ENCODE measurements at regions not wholly inside any gene's neighbourhood (a gene's known extent, or its start where the extent isn't known, plus 50 kb on each side); places are given as distances from the start of the nearest gene placed in this dataset.

DNA sequence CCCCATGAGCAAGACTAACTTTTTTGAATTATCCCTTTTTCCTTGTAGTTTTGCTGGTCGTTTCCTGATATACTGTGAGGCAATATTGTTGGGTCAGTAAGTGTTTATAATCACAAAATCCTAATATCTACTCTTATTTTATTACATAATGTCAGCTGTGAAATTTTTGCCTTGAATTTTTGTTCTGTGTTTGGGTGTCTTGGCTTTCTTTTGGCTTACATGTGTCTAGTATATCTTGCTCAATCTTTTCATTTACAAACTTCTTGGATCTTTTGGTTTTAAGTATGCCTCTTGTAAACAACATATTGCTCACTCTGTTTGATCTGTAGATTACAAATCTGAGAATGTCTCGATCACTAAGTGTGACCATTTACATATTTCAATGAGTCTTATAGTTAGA lies 330.3 kb upstream of the ARGLU1 start:
- DNase-seq (ENCODE audit: low read depth in 2 of 2) = no peak

DNA sequence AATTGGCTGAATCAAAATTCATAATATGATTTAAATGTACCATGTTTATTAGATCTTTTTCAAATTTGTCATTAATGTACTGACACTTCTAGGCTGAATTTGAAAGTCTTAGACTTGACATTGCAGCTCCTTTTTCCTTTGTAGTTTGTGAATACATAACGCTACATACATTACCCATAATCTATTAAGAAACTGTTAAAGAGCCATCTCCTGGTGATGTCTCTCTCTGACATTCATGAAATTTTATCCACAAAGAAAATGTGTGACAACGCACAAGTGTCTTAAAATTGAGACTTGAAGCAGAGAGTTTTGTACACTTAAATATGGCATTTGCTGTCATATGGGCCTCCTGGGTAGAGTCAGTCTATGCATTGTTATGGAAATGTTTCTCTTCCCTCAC lies 320.2 kb upstream of the ARGLU1 start:
- no peak for DNase-seq (ENCODE audit: low read depth in 2 of 2)

DNA sequence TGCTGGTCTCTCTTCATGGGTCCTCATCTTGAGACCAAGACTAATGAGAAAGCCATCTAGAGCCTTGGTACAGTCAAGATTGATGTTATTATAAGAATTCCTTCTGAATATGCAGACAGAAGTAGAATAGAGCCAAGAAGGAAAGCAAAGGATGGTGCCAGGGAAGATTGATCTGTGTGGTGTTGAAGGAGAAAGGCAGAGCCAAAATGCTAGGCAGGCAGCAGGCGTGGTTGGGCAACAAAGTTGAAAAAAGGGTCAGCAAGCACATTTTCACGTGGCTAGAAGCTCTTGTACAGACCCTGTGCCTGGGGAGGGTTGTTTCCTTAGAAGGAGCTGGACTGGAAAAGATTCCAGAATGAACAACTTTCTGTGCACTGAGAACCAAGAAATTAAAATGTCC lies 319.7 kb upstream of the ARGLU1 start:
- DNase-seq (ENCODE audit: low read depth in 2 of 2) = no peak

DNA sequence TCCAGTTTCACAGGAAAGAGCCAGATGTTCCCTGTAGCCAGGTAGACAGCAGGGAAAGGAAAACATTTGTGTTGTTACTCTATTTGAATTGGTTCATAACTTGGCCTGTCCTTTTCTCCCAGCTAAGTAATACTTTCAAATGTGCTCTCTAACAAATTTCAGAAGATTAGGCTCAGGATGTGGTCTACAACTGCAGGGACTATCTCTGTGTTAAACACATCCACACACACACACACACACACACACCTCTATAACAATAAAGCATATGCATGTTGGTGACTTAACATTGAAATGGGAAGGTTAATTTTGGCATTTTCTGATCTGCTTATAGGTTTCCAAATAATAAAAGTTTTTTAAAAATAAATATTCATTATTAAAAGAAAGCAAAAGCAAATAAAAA lies 316.0 kb upstream of the ARGLU1 start:
- no peak for DNase-seq (ENCODE audit: low read depth in 2 of 2)

DNA sequence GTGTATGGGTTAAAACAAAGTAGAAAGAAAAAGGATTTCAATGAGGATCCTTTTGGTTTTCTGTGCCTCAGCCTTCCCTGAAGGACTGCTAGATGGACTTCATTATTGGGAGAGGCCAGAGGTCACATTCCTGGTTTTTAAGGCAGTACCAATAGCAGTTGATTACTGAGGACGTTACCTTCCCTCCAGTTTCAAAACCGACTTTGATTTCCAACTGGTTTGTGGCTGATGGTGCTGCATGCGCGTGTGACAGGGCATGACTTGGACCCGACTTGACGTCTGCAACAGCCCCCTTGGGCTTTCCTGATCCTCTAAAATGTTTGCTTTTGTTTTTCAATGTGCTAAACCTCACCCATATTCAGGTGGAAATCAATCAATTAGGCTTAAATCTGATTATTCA lies 314.3 kb upstream of the ARGLU1 start:
- DNase-seq (ENCODE audit: low read depth in 2 of 2) = no peak

DNA sequence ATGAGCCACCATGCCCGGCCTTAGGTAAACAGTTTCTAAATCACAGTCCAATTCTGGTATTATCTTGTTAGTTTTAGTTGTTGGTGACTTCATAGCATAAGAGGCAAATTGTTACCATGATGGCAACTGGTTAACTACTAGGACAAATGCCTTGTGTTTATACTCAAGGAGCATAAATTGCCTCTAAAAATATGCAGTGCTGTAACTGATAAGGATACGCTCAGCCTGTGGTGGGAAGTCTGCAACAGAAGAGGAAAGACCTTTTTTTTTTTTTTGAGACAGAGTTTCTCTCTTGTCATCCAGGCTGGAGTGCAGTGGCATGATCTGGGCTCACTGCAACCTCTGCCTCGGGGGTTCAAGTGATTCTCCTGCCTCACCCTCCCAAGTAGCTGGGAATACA lies 311.9 kb upstream of the ARGLU1 start:
- DNase-seq (ENCODE audit: low read depth in 2 of 2) = no peak

DNA sequence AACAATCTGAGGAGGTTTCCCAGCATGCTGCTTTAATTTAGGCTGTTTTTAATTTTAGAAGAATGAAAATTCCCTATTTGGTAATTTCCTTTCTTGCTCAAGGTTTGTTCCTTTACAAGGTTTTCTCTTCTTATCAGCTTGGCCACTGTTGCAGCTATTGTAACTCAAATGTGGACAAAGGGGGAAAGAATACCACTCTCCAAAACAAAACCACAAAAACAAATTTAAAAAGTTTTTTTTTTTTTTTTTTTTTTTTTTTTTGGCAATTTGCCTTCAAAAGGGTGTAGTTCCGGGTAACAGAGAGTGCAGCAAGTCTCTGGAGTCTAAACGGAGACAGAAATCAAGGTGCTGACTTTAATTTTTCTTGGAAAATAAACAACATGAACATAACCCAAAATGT lies 306.4 kb upstream of the ARGLU1 start:
- no peak for DNase-seq (ENCODE audit: low read depth in 2 of 2)

DNA sequence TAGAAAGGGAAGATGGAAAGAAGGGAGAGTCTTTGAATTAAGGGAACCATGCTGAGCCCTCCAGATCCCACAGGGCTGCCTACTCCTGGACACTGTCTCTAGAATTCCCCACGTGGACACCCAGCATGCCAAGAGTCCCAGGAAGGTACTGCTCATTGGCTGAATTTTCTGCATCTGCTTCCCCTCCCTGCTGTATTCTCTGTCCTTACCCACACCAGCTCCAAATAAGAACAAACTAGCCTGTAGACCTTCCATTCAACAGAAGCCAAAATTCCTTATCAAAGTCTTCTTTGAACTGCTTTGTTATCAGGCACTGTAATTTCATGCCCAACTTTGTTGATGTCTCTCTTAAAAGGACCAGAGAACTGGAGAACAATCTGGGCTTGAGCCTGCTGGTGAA lies 305.9 kb upstream of the ARGLU1 start:
- no peak for DNase-seq (ENCODE audit: low read depth in 2 of 2)

DNA sequence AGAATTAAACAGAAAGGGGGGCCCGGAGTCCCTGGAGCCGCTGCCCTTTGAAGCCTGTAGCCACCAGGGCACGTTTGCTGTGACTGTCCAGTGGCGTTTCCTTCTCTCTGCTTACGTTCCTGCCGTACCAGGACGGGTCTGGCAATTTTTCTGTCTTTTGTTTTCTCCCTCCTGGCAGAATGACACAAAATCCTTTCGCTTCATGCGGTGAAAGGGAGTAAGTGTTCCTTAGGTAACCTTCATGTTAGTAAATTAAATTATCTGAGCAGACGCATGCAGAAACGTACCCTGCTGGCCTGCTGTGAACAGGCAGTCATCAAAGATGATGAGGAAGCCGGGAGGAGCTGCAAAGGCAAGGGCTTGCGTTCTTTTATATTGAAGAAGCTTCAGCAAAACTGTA lies 299.3 kb upstream of the ARGLU1 start:
- DNase-seq (ENCODE audit: low read depth in 2 of 2) = no peak

DNA sequence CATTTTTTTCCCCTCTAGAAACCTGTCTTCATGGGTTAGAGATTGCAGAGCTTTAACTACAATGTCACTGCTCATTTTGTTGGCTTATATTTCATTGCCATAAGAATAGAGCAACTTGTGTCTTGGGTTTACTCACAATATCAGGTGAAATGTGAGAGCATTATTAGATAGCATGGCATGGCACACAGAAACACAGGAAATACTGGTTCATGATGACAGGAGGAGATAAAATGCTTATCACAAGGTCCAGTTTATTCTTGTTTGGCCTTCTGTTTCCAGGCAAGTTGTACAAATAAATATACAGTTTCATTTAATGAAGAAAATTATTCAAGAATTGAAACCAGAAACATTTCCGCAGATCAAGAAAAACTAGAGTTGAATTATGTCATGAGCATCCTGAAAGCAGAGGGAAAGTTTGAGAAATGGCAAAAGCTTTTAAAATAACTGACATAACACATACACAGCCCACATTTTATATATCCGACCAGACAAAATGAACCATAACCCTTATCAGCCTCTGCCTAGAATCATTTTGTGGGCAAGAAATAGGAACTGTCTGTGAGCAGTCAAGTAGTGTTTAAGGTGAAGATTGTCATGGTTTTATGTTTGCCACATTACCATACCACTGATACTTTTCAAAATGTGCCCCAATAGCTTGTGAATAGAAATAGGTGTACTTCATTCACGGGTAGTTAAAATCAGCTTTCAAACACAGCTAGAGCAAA lies 297.9 kb upstream of the ARGLU1 start:
- no peak for DNase-seq (ENCODE audit: low read depth in 2 of 2)

DNA sequence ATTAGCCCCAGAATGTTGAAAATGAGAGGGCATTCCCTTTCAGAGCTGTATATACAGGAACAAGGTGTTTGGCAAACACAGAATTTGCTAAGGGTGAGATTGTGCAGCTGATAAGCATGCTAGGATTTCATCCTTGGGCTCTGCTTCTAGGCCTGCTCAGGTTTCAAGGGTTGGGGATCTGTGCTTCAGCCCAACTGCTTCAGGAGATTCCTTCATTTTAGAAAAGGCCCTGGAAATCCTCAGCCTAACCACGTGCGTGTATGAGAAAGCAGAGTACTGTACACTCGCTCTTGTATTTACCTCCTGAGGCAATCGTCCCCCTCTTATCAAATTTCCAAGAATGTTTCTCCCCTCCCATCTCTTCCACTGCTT lies 291.6 kb upstream of the ARGLU1 start:
- DNase-seq (ENCODE audit: low read depth in 2 of 2) = no peak

DNA sequence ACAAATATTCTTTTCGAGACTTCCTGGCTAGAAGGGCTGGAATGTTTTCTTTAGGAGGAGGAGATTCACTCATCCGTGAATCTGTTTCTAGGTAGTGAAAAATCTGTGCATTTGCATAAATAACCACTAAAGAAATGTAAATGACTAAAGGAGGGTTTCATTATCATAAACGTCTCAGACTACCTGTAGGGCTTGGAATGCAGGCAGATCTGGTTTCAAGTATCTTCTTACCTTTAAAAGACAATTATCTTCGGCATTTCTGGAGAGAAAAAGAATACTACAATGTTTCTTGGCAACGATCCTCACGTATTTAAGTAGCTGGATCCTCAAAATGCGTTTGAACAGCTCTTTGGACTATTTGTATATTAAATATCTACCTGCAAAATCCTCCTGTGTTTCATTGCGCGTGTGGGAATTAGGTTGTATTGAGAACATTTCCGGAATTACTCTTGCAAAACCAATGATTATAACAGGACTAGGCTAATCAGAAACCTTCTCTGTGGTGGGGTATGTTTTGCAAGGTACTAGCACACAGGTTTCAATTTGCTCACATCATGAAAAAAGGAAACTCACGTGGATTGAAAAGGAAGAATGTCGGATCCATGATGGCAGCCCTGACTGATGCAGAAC lies 291.1 kb upstream of the ARGLU1 start:
- DNase-seq (ENCODE audit: low read depth in 2 of 2) = no peak

DNA sequence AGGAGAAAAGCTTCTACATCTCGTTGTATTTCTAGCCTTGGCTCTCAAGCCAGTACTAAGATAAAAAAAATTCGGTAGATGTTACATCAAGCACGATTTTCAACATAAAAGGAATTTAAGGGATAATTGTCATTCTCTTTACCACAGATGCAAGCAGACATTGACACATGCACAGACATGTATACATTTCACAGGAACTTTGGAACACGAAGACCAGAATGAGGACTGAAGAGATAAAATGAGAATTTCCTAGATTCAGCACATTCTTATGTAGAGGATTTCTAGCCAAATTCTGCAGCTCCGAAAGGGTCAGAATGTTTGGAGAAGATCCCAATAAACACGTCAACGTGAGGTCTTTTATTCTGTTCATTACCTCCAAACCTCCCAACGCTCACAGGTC lies 284.5 kb upstream of the ARGLU1 start:
- DNase-seq (ENCODE audit: low read depth in 2 of 2) = no peak

DNA sequence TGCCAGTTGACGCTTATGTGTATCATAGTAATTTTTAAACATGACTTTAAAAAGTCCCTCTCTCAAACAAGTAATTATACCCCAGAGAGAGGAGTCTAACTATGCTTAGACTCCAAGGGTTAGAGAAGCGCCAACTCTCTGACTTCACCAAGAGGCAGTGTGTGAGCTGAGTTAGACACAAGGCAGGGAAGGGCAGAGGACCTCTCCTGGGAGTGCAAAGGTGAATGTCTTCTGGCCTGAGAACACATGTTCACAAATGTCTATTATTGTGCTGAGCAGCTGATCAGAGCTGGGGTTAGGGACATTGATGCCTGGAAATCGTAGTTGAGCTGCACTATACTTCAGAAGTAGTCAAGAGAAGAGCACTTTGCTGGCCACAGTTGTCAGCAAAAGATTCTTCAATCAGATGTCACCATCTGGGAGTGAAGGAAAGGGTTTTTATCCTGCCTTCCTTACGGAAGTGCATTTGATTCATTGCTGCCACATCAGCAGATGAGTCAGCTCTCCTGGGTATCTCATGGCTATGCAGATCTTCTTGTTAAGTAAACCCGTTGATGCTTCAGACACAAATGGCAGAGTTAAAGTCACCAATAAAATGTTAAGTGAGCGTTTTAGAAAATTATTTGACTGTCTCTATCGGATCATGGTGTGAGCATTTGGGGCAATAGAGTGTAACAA lies 283.2 kb upstream of the ARGLU1 start:
- DNase-seq (ENCODE audit: low read depth in 2 of 2) = no peak

DNA sequence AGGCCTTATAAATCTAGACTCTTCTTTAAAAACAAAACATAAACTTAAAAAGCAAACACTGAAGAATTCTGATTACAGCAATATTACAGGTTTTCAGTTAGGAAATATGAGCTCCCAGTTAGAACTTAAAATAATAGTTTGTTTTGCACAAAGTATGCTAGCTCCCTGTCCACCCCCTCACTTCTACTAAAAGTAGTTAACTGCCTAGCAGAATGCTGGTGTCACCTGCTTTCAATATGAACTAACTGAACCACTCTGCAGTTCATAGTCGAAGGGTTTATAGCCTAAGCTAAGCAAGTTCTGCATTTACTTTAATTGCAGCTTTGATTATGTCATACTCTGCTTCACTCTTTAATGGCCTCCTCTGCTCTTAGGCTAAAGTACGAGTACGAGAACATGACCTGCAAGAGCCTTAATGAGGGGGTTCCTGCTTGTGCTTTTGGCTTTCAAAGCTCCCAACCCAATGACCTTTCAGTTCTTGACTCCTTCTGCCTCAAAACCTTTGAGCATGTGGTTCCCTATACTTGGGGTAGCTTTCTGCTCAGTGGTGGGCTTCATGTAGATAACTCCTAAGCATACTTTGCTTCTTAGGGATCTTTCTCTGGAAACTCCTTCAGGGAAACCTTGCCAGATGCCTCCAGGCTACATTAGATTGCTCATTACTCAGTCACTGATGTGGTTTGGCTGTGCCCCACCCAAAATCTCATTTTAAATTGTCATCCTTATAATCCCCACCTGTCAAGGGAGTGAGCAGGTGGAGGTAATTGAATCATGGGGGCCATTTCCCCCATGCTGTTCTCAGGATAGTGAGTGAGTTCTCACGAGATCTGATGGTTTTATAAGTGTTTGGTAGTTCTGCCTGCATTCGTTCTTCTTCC lies 278.9 kb upstream of the ARGLU1 start:
- no peak for DNase-seq (ENCODE audit: low read depth in 2 of 2)

DNA sequence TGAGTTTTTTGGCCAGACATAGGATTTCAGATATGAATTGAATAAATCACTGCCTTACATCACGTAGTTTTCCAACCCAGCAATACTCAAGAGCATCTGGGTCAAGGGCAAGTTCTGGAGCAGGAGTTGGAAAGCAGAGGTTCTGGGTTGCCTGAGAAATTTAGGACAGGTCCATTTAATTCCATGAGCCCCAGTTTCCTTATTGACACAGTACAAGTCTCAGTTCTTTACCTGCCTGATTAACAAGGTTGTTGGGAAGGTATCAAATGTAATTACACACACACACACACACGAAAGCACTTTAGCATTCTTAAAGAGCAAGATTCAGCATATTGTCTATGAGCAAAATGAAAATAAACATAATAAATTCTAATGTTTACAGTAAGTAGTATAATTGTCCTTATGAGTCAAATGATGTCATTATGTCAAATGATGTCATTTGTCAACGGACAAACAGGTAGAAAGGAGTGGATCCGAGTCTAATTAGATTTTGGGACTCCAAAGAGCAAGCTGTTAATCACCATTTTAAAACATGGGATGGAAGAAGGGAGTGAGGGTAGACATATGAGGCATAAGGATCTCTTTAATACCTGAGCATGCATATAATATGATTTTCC lies 268.4 kb upstream of the ARGLU1 start:
- DNase-seq (ENCODE audit: low read depth in 2 of 2) = no peak

DNA sequence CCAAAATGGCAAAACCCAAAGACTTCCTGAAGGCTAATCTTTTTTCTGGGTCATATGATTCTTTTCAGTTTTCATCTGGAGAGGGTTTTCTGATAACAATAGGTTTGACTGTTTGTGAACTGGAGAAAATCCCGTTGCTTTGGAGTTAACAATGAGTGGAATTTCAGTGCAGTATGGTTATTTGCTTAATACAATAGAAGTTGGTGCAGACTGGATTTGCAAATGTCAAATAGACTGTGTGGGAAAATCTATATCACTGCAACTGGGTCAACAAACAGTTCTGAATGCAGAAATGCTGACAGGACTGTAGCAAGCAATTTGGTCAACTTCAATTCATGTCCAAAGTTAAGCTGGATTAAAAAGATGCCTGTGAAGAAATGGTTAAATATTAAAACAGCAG lies 267.5 kb upstream of the ARGLU1 start:
- no peak for DNase-seq (ENCODE audit: low read depth in 2 of 2)

DNA sequence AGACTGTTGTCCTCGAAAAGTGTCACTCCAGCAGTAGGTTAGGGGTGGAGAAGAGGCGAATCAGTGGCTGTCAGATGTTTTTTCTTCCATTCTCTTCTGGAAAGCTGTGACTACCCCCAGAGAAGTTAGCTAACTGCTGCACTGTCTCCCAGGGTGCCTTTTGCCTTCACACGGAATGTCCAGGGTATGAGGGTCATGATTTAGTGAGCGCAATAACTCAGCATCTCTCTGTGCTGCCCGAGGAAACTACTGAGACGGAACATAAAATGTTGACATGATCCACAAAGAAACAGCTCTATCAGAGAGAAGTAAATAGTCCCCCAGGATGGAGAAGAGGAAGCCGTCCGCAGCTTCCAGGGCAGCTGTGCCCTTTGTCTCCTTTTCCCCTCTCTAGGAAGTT lies 254.0 kb upstream of the ARGLU1 start:
- no peak for DNase-seq (ENCODE audit: low read depth in 2 of 2)

DNA sequence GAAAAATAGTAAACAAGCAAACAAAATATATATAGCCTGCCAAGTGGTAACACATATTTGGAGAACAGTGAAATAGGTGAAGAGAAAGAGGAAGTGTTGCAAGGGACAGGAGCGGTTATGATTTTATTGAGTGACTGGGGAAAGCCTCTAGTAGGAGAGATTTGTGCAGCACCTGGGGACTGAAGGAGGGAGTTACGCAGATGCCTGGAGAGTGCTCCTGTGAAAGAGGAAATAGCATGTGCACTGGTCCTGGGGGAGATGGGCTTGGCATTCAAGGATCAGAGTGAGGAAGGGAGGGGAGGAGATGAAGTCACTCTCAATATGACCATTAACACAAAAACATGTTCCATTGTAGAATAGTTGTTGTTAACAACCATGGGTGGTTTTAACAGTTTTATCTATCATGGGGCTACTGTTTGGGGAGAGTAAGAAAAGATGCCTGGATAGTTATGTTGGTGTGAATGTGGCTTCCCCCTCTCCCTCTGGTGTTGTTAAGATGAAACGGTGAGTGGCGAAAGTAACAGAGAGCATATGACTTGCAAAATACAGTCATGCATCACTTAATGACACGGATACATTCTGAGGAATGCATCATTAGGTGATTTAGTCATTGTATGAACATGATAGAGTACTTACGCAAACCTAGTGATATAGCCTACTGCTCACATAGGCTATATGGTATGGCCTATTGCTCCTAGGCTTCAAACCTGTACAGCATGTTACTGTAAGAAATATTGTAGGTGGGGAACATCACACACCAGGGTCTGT lies 251.7 kb upstream of the ARGLU1 start:
- no peak for DNase-seq (ENCODE audit: low read depth in 2 of 2)

DNA sequence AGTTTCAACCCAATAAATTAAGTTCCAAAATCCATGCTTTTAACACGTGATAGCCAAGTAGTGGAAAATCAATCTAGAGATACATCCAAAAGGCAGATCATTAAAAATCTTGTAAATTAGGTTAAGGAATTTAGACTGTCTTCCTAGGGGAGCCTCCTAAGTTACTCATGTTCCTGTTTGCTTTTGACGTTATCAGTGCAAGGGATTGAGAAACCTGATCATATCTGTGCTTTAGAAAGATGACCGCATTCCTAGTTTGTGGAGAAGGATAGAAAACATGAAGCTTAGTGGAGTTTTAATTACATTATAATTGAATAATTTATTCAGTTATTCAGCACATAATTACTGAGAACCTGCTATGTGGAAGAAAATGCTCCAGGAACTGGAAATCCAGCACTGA lies 251.0 kb upstream of the ARGLU1 start:
- no peak for DNase-seq (ENCODE audit: low read depth in 2 of 2)

DNA sequence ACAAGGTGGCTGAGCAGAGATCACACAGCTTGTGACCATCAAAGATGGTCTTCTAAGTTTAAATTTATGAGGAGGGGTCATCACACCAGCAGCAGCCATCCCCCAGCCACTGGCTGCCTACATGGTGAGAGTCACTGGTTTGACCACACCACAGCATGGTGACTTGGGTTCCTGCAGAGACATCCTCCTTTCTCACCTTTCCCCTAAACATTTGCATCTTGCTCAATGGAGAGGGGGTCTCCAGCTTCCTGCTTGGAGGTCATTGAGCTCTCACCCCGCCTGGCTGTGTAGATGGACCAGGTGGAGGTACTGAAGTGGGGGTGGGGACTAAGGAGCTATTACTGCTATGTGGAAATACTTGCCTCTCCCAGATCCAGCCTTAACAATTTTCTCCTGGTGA lies 247.6 kb upstream of the ARGLU1 start:
- DNase-seq (ENCODE audit: low read depth in 2 of 2) = no peak
